Activated CD8-positive, alpha-beta memory T cell treated with anti-CD3 and anti-CD28 coated beads for 36 hours (primary cell): ENCODE measurements at regions not wholly inside any gene's neighbourhood (a gene's known extent, or its start where the extent isn't known, plus 50 kb on each side); places are given as distances from the start of the nearest gene placed in this dataset.
"Not testable (repeated sequence)": the region's sequence is repeated elsewhere in the genome, so short reads cannot be mapped to it uniquely, and the experiment has no call there.

Source experiments
- CTCF ChIA-PET: fragments of 350-600 bp; sonication (Branson Sonifier 250); formaldehyde crosslinking; loops from one replicate; lab custom pipeline; 2021; ENCODE audit warnings: antibody characterized with exemption; lab: Charles Lee
- POLR2A ChIA-PET: fragments of 350-600 bp; sonication (Branson Sonifier 250); formaldehyde crosslinking; loops from one replicate; lab custom pipeline; 2021; ENCODE audit warnings: antibody characterized with exemption; lab: Charles Lee

GRCh38 chr18:73446502-73446901, 578.7 kb upstream of the NETO1 start:
- ChIA-PET CTCF (no interaction called here), POLR2A (no interaction called here)

- CTCF ChIA-PET, result no interaction called here
- POLR2A ChIA-PET, result no interaction called here
These were observed 563.8 kb upstream of the NETO1 start for GRCh38 chr18:73431620-73432019.

GRCh38 chr18:73421010-73421409, 553.2 kb upstream of the NETO1 start:
- ChIA-PET POLR2A (no interaction called here), CTCF (no interaction called here)

GRCh38 chr18:73419531-73419930, 551.7 kb upstream of the NETO1 start:
- ChIA-PET CTCF (no interaction called here), POLR2A (no interaction called here)

GRCh38 chr18:73414598-73414997, 546.8 kb upstream of the NETO1 start:
- POLR2A ChIA-PET, result no interaction called here
- CTCF ChIA-PET, result no interaction called here

- CTCF ChIA-PET, result no interaction called here
- POLR2A ChIA-PET, result no interaction called here
These were observed 546.3 kb upstream of the NETO1 start for GRCh38 chr18:73414069-73414468.

- ChIA-PET CTCF (no interaction called here), POLR2A (no interaction called here)
These were observed 541.5 kb upstream of the NETO1 start for GRCh38 chr18:73409242-73409641.

GRCh38 chr18:73408469-73408868, 540.7 kb upstream of the NETO1 start:
- CTCF ChIA-PET, result no interaction called here
- POLR2A ChIA-PET, result no interaction called here

- CTCF ChIA-PET, result no interaction called here
- POLR2A ChIA-PET, result no interaction called here
These were observed 539.7 kb upstream of the NETO1 start for GRCh38 chr18:73407506-73407905.

GRCh38 chr18:73384246-73384645, 516.5 kb upstream of the NETO1 start:
- ChIA-PET POLR2A (no interaction called here), CTCF (no interaction called here)

GRCh38 chr18:73381699-73382036, 513.9 kb upstream of the NETO1 start:
- POLR2A ChIA-PET, result no interaction called here

GRCh38 chr18:73381016-73381698, 513.4 kb upstream of the NETO1 start:
- ChIA-PET POLR2A (no interaction called here), CTCF (no interaction called here)

More at GRCh38 chr18:73381699-73382036, 513.9 kb upstream of the NETO1 start:
- CTCF ChIA-PET, result no interaction called here

GRCh38 chr18:73366713-73367112, 498.9 kb upstream of the NETO1 start:
- ChIA-PET CTCF (no interaction called here), POLR2A (no interaction called here)

- ChIA-PET CTCF (no interaction called here), POLR2A (no interaction called here)
These were observed 497.2 kb upstream of the NETO1 start for GRCh38 chr18:73365018-73365417.

- ChIA-PET CTCF (no interaction called here), POLR2A (no interaction called here)
These were observed 487.3 kb upstream of the NETO1 start for GRCh38 chr18:73355121-73355520.

GRCh38 chr18:73352546-73352945, 484.8 kb upstream of the NETO1 start:
- POLR2A ChIA-PET, result no interaction called here
- CTCF ChIA-PET, result no interaction called here

GRCh38 chr18:73340135-73340977, 472.6 kb upstream of the NETO1 start:
- CTCF ChIA-PET, result no interaction called here
- POLR2A ChIA-PET, result no interaction called here

GRCh38 chr18:73331212-73331772, 463.5 kb upstream of the NETO1 start:
- ChIA-PET POLR2A (no interaction called here), CTCF (no interaction called here)

- POLR2A ChIA-PET, CTCF ChIA-PET: not testable (repeated sequence)
These were observed 462.3 kb upstream of the NETO1 start for GRCh38 chr18:73330106-73330505.

- POLR2A ChIA-PET, CTCF ChIA-PET: not testable (repeated sequence)
These were observed 456.5 kb upstream of the NETO1 start for GRCh38 chr18:73324187-73324831.
